ENCODE measurements at regions not wholly inside any gene's neighbourhood (a gene's known extent, or its start where the extent isn't known, plus 50 kb on each side); places are given as distances from the start of the nearest gene placed in this dataset.
"Not testable (repeated sequence)": the region's sequence is repeated elsewhere in the genome, so short reads cannot be mapped to it uniquely, and the experiment has no call there.

DNA sequence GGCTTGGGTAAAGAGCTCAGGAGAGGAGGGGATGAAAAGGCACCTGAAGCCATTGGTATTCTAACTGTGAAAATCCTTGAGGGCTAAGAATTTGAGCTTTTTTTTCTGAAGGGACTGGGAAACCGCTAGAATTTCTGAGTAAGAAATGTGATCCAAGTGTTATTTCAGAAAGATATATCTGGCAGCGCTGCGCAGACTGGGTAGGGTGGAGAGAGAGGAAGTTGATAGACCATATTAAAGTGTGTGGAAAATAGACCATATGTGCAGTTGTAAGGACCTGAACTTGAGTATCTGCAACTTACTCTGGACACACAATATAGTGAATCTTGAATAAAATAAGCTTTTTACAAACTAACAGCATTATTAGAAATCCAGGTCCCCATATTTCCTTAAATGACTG, 427.4 kb downstream of the NDFIP2 start:
- no peak for DNase-seq

GRCh38 chr13:79907527-79907926, 426.6 kb downstream of the NDFIP2 start:
- DNase-seq: no peak

GRCh38 chr13:79906345-79906744, 425.4 kb downstream of the NDFIP2 start:
- DNase-seq: no peak

DNA sequence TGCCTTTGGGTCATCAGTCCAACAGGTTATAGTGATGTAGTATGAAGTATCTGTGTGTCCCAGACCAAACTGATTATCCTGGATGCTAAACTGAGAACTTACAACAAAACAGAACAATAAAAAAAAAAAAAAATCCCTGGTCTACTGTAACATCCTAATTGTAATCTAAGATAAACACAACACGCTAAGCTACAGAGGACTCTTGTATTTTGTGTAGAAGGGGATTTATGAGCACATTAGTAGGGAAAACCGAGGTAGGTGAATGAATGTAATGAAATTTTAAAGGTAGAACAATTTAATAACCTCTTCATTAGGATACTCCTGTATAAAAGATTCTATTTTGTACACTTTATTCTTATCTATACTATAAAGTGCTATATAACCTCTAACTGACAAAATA, 424.1 kb downstream of the NDFIP2 start:
- DNase-seq: no peak

GRCh38 chr13:79904581-79904980, 423.6 kb downstream of the NDFIP2 start:
- DNase-seq: no peak

DNA sequence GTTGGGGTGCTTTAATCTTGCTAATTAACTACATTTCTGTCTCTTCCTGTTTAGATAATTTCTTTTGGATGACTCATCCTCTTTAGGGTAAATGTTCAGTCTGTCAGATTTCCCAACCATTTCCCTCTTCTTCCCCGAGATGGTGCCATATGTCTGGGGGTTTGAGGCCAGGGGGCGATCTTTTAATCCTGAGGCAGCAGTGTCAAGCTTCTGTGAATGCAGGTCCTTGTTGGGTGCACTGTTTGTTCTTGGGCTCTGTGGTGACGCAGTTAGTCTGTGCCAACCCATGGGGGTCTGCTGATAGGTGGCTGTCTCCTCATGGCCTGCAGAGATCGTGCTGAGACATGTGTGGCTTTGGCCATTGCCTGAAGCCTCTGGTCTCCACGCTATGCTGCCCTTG, 420.4 kb downstream of the NDFIP2 start:
- no peak for DNase-seq

- no peak for DNase-seq
These were observed 419.4 kb downstream of the NDFIP2 start for GRCh38 chr13:79900356-79900755.

DNA sequence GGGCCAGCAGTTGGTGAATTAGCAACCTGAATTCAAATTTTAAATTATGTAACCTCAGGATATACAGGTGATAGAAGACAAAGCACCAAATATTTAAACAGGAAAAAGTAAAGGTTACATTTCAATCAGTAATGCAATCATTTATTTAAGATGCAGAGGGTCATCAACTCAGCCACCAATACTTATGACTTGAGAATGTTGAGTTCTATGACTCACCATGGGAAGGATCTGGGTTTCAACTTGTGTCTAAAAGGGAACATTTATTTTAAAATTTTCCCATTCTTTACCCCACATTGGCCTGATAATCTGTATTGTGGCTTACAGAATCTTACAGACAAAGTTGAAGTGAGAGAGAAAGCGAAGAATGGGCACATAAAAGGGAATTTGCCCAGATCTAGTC, 418.0 kb downstream of the NDFIP2 start:
- no peak for DNase-seq

DNA sequence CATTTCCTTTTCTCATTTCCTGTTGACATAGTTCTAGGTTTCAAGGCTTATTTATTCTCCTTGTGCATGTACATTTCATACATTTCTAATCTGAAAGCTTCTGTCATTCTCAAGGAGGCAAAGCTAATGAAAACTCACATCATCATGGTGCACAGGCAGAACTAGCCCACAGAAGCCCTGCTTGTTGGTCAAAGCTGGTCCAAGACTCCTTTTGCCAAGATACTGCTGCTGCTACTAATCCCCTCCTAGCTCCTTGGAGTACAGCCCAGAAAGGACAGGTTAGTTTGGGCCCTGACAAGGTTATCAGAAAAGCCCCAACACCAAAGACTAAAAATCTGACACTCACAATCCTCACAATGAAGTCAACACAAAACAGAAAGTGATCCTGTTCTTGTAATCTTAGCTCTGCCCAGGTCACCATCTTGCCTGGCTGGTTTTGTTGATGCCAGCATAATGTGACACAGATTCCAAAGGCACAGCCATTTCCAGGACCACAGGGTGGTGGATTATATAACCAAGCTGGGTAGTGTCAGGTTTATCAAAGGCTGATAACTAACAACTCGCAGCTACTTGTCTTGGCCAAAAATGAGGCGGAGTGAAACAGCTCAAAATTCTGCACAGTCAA, 417.4 kb downstream of the NDFIP2 start:
- DNase-seq: no peak

DNA sequence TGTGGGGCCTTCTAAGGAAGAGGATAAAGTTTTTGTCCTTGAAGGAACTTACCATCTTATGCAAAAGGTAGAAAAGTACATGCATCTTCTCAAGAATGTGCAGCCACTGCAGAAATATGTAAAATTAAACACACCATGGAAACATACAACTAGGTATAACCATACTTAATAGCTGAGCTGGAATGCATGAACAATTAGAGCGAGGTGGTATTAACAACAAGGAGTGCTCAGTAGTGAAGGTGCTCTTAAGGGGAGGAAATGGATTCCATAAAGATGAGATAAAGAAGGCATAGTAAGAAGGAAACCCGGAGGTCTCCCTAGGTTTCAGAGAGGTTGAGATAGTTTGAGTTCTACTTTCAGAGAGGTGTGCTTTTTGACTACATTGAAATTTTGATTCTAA, 415.9 kb downstream of the NDFIP2 start:
- DNase-seq: no peak

DNA sequence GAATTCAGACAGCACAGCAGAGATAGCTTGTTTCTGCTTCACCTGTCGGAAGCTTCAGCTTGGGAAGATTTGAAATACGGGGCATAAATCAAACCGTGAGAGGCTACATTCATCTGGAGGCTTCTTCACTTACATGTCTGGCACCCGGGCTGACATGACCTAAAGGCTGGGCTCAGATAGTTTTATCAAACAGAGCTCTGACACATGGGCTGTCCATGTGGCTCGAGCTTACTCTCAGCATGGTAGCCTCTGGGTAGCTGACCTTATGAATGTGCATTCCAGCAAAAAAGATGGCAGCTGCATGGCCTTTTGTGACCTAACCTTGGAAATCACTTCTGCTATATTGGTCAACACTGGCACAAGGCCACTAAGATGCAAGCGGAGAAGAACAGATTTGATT, 414.5 kb downstream of the NDFIP2 start:
- DNase-seq: no peak

DNA sequence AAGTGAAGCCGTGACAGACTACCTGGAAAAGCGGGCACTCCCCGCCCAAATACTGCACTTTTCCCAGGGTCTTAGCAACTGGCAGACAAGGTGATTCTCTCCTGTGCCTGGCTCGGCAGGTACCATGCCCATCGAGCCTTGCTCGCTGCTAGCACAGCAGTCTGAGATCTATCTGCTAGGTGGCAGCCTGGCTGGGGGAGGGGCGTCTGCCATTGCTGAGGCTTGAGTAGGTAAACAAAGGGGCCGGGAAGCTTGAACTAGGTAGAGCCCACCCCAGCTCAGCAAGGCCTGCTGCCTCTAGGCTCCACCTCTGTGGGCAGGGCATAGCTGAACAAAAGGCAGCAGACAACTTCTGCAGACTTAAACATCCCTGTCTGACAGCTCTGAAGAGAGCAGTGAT, 406.3 kb downstream of the NDFIP2 start:
- not testable (repeated sequence) for DNase-seq

DNA sequence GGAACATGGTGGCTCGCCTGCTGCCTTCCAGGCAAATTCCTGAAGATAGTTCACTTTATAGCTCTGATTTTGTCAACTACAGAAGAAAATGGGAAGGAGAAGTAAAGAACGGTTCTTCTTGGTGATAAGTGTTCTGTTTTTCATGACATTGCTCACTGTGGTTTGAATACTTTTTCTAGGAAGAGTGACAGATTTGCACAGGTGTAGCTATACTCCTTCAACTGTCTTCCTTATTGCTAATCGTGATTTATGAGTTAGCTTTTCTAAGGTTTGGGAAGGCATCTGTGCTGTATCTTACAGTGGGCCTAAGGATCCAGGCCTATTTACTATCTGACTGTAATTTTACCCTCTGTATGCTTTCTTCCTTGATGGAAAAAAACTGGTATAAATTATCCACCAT, 405.6 kb downstream of the NDFIP2 start:
- DNase-seq: no peak

- no peak for DNase-seq
These were observed 403.9 kb downstream of the NDFIP2 start for GRCh38 chr13:79884890-79885289.

GRCh38 chr13:79883216-79883615, 402.3 kb downstream of the NDFIP2 start:
- no peak for DNase-seq

DNA sequence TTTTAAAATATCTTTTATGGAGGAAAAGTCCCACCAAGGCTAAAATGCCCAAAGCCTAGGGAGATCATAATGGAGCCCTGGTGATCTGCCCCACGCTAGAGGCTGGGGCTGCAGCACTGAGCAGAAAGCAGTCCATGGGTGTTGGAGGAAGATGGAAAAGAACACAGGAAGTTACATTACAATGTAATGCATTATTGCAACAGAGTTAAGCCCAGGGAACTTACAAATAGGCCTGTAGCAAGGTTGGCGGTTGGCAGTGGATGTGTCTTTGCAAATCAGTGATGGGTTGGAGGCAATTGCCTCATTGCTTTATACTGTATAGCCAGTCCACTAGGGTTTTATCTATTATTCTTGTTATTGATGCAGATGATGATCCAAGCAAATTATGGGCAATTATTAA, 399.9 kb downstream of the NDFIP2 start:
- DNase-seq: no peak

- no peak for DNase-seq
These were observed 393.7 kb downstream of the NDFIP2 start for GRCh38 chr13:79874396-79875360.

DNA sequence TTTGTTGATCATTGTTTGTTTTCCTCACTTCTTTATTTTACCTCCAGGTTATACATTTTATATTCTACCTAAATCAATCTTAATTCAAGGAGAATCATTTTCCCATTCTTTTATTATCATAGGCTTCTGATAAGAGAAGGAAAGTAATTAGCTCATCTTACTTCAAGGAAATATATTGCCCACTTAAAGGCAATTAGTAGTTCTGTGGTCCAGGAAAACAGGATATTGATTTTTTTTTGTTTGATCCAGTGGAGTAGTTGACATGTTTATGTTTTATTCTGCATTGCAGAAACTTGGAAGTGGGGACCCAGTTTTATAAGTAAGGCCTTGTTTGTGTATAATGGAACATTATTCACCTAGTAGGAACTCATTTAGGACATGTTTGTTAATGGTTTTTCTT, 390.6 kb downstream of the NDFIP2 start:
- no peak for DNase-seq

DNA sequence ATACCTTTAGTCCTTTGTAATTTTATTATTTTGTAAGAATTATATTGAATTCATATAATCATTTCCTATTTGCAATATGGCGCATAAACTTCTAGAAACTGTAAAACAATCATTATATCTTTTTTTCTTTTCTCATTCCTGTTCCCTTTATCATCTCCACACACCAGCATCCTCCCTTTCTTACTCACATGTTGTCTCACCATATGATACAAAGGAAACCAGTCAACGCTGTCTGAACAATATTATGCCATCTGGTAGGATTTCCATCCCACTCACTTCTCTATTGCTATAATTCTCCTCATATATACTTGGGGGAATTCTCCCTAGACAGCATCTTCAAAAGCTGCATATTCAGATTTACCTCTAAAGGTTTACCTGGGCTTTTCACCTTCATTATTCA, 389.8 kb downstream of the NDFIP2 start:
- DNase-seq: no peak

- no peak for DNase-seq
These were observed 389.2 kb downstream of the NDFIP2 start for GRCh38 chr13:79870123-79870522.

DNA sequence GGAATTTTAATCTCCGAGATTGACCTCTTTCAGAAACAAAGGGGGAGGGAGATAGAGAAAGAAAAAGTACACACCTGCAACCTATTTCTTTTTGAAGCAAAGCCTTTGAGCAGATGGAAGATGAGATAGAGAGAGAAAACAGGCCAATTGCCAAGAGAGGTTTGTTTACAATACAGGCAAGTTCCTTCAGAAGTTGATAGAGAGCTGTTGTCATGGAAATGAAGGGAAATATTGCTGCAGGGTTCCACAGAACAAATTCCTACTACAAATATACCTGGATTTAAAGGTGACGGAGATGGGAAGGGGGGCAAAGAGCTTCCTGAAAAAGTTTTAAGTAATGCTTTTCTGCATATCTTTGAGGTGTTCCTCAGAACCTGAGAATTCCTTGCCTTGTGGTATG, 388.4 kb downstream of the NDFIP2 start:
- no peak for DNase-seq

GRCh38 chr13:79867254-79867653, 386.3 kb downstream of the NDFIP2 start:
- no peak for DNase-seq

DNA sequence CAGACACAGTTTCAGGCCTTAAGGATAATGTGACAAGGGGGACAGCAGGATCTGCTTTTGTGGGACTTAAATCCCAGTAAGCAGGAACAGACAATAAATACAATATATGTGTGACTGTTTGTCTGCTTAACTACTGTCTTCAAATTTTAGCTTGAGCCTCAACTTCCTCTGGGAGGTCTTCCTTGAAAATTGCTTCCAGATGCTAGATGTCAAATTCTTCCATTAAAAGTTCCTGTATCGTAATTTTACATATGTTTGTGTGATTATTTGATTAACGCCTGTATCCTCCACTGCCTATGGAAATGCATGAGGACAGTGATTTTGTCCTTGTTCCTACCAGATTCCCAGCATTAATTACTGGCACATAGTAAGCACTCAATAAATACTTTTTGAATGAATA, 385.5 kb downstream of the NDFIP2 start:
- DNase-seq: no peak

DNA sequence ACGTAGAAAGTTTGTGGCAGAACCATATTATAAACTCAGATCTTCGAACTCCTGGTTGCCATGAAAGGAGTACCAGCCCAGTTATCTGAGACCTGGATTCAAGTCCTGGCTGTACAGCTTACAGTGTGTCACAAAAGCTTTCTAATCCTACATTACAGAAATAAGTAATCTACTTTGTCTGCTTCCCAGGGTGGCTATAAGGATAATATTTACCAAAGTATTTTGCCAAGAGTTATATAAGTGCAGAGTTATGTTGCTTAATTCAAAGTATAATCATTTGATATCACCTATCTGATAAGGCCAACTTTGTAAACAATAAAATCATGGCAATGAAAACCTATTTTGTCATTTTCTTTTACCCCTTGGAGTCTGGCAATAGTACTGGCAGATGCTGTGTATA, 381.6 kb downstream of the NDFIP2 start:
- no peak for DNase-seq

- DNase-seq: no peak
These were observed 380.8 kb downstream of the NDFIP2 start for GRCh38 chr13:79861731-79862130.
